PC-9 (cell line): ENCODE measurements at regions not wholly inside any gene's neighbourhood (a gene's known extent, or its start where the extent isn't known, plus 50 kb on each side); places are given as distances from the start of the nearest gene placed in this dataset.

Experiments
- BruUV-seq: library from RNA; stranded (reverse); fragments of 400-500 nt; replicated peaks from 2 replicates; lab custom pipeline; 2021; lab: Mats Ljungman, UMichigan
- CTCF ChIA-PET: fragments of 300-600 bp; sonication (Branson Sonifier 250); formaldehyde crosslinking; loops from one replicate; lab custom pipeline; 2022; ENCODE audit warnings: antibody characterized with exemption; lab: Charles Lee
- POLR2A ChIA-PET: fragments of 300-600 bp; sonication (Branson Sonifier 250); formaldehyde crosslinking; loops from one replicate; lab custom pipeline; 2022; ENCODE audit warnings: antibody characterized with exemption; ENCODE audit not compliant: unreplicated experiment; lab: Charles Lee
- DNase-seq, 2 experiments: peaks; one replicate each; pipeline versions ENCODE4 v3.0.0 to v3.0.0-alpha.2; 2015 to 2022; ENCODE audit warnings: mixed read lengths in 1 of 2
- H2AFZ ChIP-seq: fragments of 200-600 bp; sonication (generic); 2 replicates; pipeline ENCODE4 v1.8.1; 2017; ENCODE audit warnings: antibody characterized with exemption
- H3F3A ChIP-seq: fragments of 200-600 bp; sonication (generic); 2 replicates; pipeline ENCODE4 v1.8.1; 2017; ENCODE audit warnings: antibody characterized with exemption, mild to moderate bottlenecking, low read depth; ENCODE audit not compliant: insufficient read depth
- H3K27ac ChIP-seq: fragments of 200-600 bp; sonication (generic); 2 replicates; pipeline ENCODE4 v1.6.1; 2016; ENCODE audit warnings: mixed run types
- H3K27me3 ChIP-seq: fragments of 200-600 bp; sonication (generic); 2 replicates; pipeline ENCODE4 v1.6.1; 2016; ENCODE audit warnings: low read depth, mixed run types; ENCODE audit not compliant: insufficient read depth
- H3K36me3 ChIP-seq: fragments of 200-600 bp; sonication (generic); 2 replicates; pipeline ENCODE4 v1.6.1; 2016; ENCODE audit warnings: low read depth, mixed run types
- H3K4me1 ChIP-seq: fragments of 200-600 bp; sonication (generic); replicated peaks from 2 replicates; pipeline ENCODE4 v1.6.1; 2016; ENCODE audit warnings: mixed run types; ENCODE audit not compliant: insufficient read depth
- H3K4me2 ChIP-seq: fragments of 200-600 bp; sonication (generic); 2 replicates; pipeline ENCODE4 v1.6.1; 2017; ENCODE audit warnings: mixed run types
- H3K4me3 ChIP-seq: fragments of 200-600 bp; sonication (generic); 2 replicates; pipeline ENCODE4 v1.6.1; 2016; ENCODE audit warnings: mixed run types
- H3K79me2 ChIP-seq: fragments of 200-600 bp; sonication (generic); 2 replicates; pipeline ENCODE4 v1.6.1; 2017; ENCODE audit warnings: low read depth, mixed run types
- H3K9me2 ChIP-seq: fragments of 200-600 bp; sonication (generic); 2 replicates; pipeline ENCODE4 v1.8.1; 2017; ENCODE audit warnings: mild to moderate bottlenecking; ENCODE audit not compliant: insufficient read depth
- H3K9me3 ChIP-seq: fragments of 200-600 bp; sonication (generic); 2 replicates; pipeline ENCODE4 v1.8.1; 2016; ENCODE audit warnings: low read depth; ENCODE audit not compliant: insufficient read depth
- H4K20me1 ChIP-seq: fragments of 200-600 bp; sonication (generic); 2 replicates; pipeline ENCODE4 v1.8.1; 2017; ENCODE audit not compliant: insufficient read depth
- EZH2 ChIP-seq: fragments of 200-600 bp; sonication (generic); IDR thresholded peaks from 2 replicates; pipeline ENCODE4 v1.8.0; 2017; ENCODE audit warnings: antibody characterized with exemption, low read depth
- intact Hi-C: fragments of 100-400 bp; cut with micrococcal nuclease; formaldehyde crosslinking; loops from one replicate; pipeline ENCODE4 v1.10.0; 2022; ENCODE audit not compliant: unreplicated experiment
- TF ChIP-seq, protein P1 (sequence below): fragments of 200-600 bp; sonication (generic); conservative IDR thresholded peaks from 2 replicates; pipeline ENCODE4 v1.6.1; 2017; ENCODE audit warnings: mixed run types, antibody characterized with exemption, mild to moderate bottlenecking, moderate library complexity

DNA sequence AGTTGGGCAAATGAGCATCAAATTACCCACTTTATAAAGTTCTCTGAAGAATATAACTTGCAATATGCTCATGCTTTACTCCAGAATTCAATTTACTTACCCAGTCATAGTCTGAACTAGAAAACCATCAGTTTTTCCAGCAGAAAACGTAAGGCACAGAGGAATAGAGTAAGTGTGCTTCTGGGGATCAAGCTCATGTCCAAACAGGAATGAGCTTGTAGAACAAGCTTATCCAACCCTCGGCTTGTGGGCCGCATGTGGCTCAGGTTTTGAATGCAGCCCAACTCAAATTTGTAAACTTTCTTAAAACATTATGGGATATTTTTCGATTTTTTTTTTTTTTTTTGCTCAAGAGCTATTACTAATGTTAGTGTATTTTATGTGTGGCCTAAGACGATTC is 308.5 kb upstream of the KLF12 start:
- Histone ChIP-seq H3K4me3 (no peak overlapping the region), H3K36me3 (no peaks in the 10 kb centered on the region), H3K9me2 (no peaks in the 10 kb centered on the region), H3K4me1 (no peaks in the 10 kb centered on the region), H3F3A (no peaks in the 10 kb centered on the region), H3K27ac (no peak overlapping the region), H2AFZ (no peak overlapping the region), H3K9me3 (no peaks in the 10 kb centered on the region; the same call in 1 of the 2 replicates), H3K4me2 (no peak overlapping the region), H4K20me1 (no peaks in the 10 kb centered on the region), H3K79me2 (no peaks in the 10 kb centered on the region), H3K27me3 (no peaks in the 10 kb centered on the region)
- ChIA-PET POLR2A (no interaction called here), CTCF (no interaction called here)
- intact Hi-C loops: no loop called here
- DNase-seq: no peak
- TF ChIP-seq, protein P1, sequence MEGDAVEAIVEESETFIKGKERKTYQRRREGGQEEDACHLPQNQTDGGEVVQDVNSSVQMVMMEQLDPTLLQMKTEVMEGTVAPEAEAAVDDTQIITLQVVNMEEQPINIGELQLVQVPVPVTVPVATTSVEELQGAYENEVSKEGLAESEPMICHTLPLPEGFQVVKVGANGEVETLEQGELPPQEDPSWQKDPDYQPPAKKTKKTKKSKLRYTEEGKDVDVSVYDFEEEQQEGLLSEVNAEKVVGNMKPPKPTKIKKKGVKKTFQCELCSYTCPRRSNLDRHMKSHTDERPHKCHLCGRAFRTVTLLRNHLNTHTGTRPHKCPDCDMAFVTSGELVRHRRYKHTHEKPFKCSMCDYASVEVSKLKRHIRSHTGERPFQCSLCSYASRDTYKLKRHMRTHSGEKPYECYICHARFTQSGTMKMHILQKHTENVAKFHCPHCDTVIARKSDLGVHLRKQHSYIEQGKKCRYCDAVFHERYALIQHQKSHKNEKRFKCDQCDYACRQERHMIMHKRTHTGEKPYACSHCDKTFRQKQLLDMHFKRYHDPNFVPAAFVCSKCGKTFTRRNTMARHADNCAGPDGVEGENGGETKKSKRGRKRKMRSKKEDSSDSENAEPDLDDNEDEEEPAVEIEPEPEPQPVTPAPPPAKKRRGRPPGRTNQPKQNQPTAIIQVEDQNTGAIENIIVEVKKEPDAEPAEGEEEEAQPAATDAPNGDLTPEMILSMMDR: no peak
- TF ChIP-seq EZH2: no peak
- BruUV-seq: no TSS peak

DNA sequence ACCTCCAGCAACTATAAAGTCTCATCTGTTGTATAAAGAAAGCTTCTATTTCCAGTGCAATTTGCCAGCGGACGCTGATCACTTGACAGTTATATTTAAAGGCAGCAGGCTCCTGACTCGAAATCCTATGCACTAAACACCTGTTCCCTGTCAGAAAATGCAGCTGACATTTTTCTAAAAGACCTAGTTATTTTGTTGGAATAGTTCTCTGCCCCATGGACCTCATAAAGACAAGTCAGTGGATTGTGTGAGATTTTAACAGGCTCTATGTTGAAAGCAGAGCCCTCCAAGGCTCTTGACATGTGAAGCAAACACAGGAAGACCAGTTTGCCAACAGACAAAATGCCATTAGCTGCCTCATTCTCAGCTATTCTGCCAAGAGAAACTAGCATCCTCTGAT is 304.7 kb upstream of the KLF12 start:
- BruUV-seq: no TSS peak
- CTCF ChIA-PET: no interaction called here

DNA sequence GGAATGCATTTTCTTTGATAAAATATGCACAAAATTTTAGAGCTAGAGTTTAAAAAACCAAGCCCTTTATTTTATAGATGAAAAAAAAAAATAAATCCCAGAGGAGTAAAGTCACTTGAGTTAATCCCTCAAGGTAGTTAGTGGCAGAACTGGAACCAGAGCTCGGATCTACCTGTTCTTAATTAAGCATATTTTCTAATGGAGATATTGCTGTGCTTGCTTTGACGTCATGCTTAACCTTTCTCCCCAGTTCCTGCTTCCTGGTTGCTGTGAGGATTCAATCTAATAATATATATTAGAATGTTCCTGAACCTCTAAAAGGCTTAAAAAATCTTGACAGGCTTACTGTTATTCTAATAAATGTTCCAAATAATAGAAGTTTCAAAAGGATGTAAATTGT is 300.6 kb upstream of the KLF12 start:
- Histone ChIP-seq H4K20me1 (no peaks in the 10 kb centered on the region), H3K4me1 (no peaks in the 10 kb centered on the region), H3K4me3 (no peak overlapping the region), H3K27ac (no peak overlapping the region), H3K36me3 (no peaks in the 10 kb centered on the region), H3K27me3 (no peaks in the 10 kb centered on the region), H3K9me2 (no peaks in the 10 kb centered on the region), H3F3A (no peaks in the 10 kb centered on the region), H2AFZ (no peak overlapping the region), H3K9me3 (no peaks in the 10 kb centered on the region), H3K79me2 (no peaks in the 10 kb centered on the region), H3K4me2 (no peak overlapping the region)
- no peak for DNase-seq
- CTCF ChIA-PET: no interaction called here
- no peak for TF ChIP-seq EZH2
- TF ChIP-seq, protein P1: no peak
- POLR2A ChIA-PET: no interaction called here
- BruUV-seq: no TSS peak
- intact Hi-C loops: no loop called here

More for the DNA sequence above, 304.7 kb upstream of the KLF12 start:
- no peaks in the 10 kb centered on the region for H3K79me2 ChIP-seq
- no peak overlapping the region for H3K4me2 ChIP-seq
- no peaks in the 10 kb centered on the region for H3K27me3 ChIP-seq
- H3K27ac ChIP-seq: no peak overlapping the region
- no peaks in the 10 kb centered on the region; the same call in 1 of the 2 replicates for H3K9me3 ChIP-seq
- no peaks in the 10 kb centered on the region for H3F3A ChIP-seq
- TF ChIP-seq, protein P1: no peak
- no peak for TF ChIP-seq EZH2
- intact Hi-C loops: no loop called here
- H3K4me3 ChIP-seq: no peak overlapping the region
- H3K4me1 ChIP-seq: no peaks in the 10 kb centered on the region
- H3K36me3 ChIP-seq: no peaks in the 10 kb centered on the region
- POLR2A ChIA-PET: no interaction called here
- H2AFZ ChIP-seq: no peak overlapping the region
- no peaks in the 10 kb centered on the region for H3K9me2 ChIP-seq
- H4K20me1 ChIP-seq: no peaks in the 10 kb centered on the region
- DNase-seq: no peak
